BLaER1 treated with 17β-estradiol and CSF1 and Interleukin-3, amounts not matched to agents 10 nM and 100 nM (cell line): ENCODE measurements at regions not wholly inside any gene's neighbourhood (a gene's known extent, or its start where the extent isn't known, plus 50 kb on each side); places are given as distances from the start of the nearest gene placed in this dataset.

ENCODE experiments used
- H3K27ac ChIP-seq, 11 experiments: shearing (Covaris generic); formaldehyde crosslinking; 2 replicates each; pipeline ENCODE4 v1.8.1; 2022
- H3K27me3 ChIP-seq, 11 experiments: shearing (Covaris generic); formaldehyde crosslinking; 2 replicates each; pipeline ENCODE4 v1.8.1; 2022
- H3K36me3 ChIP-seq, 11 experiments: shearing (Covaris generic); formaldehyde crosslinking; 2 replicates each; pipeline ENCODE4 v1.8.1; 2022
- H3K4me1 ChIP-seq, 10 experiments: shearing (Covaris generic); formaldehyde crosslinking; 2 replicates each; pipeline ENCODE4 v1.8.1; 2022
- H3K4me2 ChIP-seq, 11 experiments: shearing (Covaris generic); formaldehyde crosslinking; 2 replicates each; pipeline ENCODE4 v1.8.1; 2022
- H3K4me3 ChIP-seq, 10 experiments: shearing (Covaris generic); formaldehyde crosslinking; 2 replicates each; pipeline ENCODE4 v1.8.1; 2022
- H3K9ac ChIP-seq, 11 experiments: shearing (Covaris generic); formaldehyde crosslinking; 2 replicates each; pipeline ENCODE4 v1.8.1; 2022
- H3K9me3 ChIP-seq, 11 experiments: shearing (Covaris generic); formaldehyde crosslinking; replicated peaks in 1 of 11; 2 replicates each; pipeline ENCODE4 v1.8.1; 2022
- H4K20me1 ChIP-seq, 11 experiments: shearing (Covaris generic); formaldehyde crosslinking; 2 replicates each; pipeline ENCODE4 v1.8.1; 2022
- Cebpa-rat ChIP-seq, 11 experiments: shearing (Covaris generic); IDR thresholded peaks; 2 replicates each; pipeline ENCODE4 v1.8.1; 2022

DNA sequence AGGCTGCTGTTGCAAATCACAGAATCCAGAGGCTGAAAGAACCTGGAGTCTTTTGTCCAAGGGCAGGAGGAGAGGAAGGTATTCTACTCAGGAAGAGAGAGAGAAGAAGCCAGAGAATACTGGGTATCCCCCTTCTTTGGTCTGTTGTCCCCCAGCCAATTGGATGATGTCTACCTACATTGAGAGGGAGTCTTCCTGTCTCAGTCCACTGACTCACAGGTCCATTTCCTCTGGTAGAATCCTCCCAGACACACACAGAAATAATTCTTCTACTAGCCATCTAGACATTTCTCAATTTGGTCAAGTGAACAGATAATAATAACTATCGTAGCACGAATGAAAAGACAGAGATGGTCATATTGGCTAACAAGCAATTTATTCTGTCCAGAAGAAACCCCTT, 416.4 kb upstream of the UBE2E3 start:
- TF ChIP-seq Cebpa-rat (IDR thresholded peaks at IDR 0.05), result no peak
- Histone ChIP-seq H3K9ac (no peak overlapping the region), H3K4me3 (no peak overlapping the region), H3K27me3 (no peaks in the 10 kb centered on the region), H3K4me1 (peaks cover 0 to 8% (median 2%) of the 10 kb centered on the region in 10 experiments; a peak in 8 of 20 replicates), H4K20me1 (no peaks in the 10 kb centered on the region), H3K27ac (no peak overlapping the region), H3K36me3 (no peaks in the 10 kb centered on the region), H3K4me2 (no peak overlapping the region), H3K9me3 (no peaks in the 10 kb centered on the region)

DNA sequence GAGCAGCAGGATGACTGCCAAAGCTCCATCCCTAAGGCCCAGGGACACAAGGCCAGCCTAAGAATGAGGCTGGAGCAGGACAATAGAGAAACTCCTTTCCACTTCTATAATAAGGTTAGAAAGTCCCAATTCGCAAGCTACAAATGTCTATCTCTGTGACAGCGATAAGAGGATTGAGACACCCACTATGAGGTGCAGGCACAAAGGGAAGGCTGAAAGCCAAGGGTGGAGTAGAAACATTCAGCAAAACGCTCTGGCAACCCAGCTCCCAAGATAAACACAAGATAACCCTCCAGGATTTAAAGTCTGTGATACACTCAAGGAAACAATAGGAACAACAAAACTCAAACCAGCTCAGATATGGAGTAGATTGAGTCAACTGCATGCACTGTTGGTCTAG, 418.0 kb upstream of the UBE2E3 start:
- Histone ChIP-seq H3K36me3 (no peaks in the 10 kb centered on the region), H4K20me1 (no peaks in the 10 kb centered on the region), H3K4me2 (no peak overlapping the region), H3K9me3 (no peaks in the 10 kb centered on the region), H3K9ac (no peak overlapping the region), H3K27me3 (no peaks in the 10 kb centered on the region), H3K4me1 (peaks cover 0 to 8% (median 2%) of the 10 kb centered on the region in 10 experiments; a peak in 8 of 20 replicates), H3K27ac (no peak overlapping the region), H3K4me3 (no peak overlapping the region)
- TF ChIP-seq Cebpa-rat (IDR thresholded peaks at IDR 0.05), result no peak

DNA sequence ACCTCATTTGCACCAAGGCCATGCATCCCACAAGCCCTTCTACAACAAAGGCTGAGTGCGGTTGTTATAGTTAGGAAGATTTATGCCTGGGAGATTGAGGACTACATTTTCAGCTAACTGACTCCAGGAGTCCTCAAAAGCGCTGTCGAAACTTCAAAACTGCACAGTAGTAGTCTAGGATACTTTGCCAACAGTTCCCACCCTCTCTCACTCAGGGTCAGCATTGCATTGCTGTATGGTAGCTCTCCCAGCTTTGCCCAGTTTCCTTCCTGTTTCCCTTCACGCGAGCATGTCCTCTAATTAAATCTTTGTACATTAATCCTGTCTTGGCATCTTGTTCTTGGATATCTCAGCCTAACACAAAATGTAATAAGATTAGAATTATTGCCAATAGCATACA, 420.6 kb upstream of the UBE2E3 start:
- TF ChIP-seq Cebpa-rat (IDR thresholded peaks at IDR 0.05), result no peak
- Histone ChIP-seq H3K9ac (no peak overlapping the region), H4K20me1 (no peaks in the 10 kb centered on the region)

DNA sequence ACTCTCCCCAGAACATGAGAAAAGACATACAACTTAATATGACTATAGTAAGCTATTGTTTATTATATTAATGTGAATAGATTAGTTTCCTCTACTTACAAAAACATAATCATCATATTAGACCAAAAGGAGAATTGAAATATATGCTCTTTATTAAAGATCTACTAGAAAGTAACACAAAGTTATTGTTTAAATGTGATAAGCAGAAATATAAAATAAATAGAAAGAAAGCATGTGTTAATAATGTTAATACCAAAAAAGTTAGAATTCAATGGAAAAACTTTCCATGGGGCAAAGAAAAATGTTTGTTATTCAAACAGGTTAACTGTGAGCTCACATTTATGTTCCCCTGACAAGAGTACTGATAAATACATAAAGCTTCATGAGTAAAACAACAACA, 421.4 kb upstream of the UBE2E3 start:
- H3K4me1 ChIP-seq, result peaks cover 0 to 8% (median 2%) of the 10 kb centered on the region in 10 experiments; a peak in 8 of 20 replicates
- H3K9me3 ChIP-seq, result peaks cover 0 to 9% (median 0%) of the 10 kb centered on the region in 11 experiments; a peak in 2 of 22 replicates
- H4K20me1 ChIP-seq, result no peaks in the 10 kb centered on the region

More for the DNA sequence above, 420.6 kb upstream of the UBE2E3 start:
- H3K36me3 ChIP-seq, result no peaks in the 10 kb centered on the region
- H3K27ac ChIP-seq, result no peak overlapping the region
- H3K9me3 ChIP-seq, result peaks cover 0 to 9% (median 0%) of the 10 kb centered on the region in 11 experiments; a peak in 2 of 22 replicates
- no peak overlapping the region for H3K4me3 ChIP-seq
- no peaks in the 10 kb centered on the region for H3K27me3 ChIP-seq
- H3K4me1 ChIP-seq, result peaks cover 0 to 8% (median 2%) of the 10 kb centered on the region in 10 experiments; a peak in 8 of 20 replicates
- H3K4me2 ChIP-seq, result peak overlapping the region in 5 of 11 experiments; percentile 23 to 49 (median 37); a peak in 8 of 22 replicates

DNA sequence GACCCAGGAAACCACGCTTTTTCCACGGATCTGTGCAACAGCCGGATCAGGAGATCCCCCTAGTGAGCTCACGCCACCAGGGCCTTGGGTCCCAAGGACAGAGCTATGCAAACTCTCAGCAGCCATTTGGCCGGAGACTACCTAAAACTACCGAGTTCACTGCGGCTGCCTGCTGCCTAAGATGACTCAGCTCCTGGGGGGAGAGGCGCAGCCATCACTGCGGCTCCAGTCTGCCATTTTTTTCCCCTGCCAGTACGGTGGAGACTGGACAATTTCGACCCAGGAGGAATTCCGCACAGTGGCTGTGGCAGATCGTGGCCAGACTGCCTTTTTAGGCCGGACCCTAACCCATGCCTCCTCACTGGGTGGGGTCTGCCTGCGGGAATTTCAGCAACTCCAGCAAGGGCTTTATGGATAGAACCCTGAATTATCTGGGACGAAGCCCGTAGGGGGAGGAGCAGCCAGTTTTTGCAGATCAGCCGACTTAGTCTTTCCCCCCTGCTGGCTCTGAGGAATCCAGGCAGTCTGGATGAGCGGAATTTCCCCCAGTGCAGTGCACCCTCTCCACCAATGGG, 424.9 kb upstream of the UBE2E3 start:
- no peak for TF ChIP-seq Cebpa-rat (IDR thresholded peaks at IDR 0.05)

More for the DNA sequence above, 421.4 kb upstream of the UBE2E3 start:
- no peak overlapping the region for H3K9ac ChIP-seq
- H3K27ac ChIP-seq, result no peak overlapping the region
- no peaks in the 10 kb centered on the region for H3K36me3 ChIP-seq
- no peaks in the 10 kb centered on the region for H3K27me3 ChIP-seq
- H3K4me2 ChIP-seq, result no peak overlapping the region
- no peak overlapping the region for H3K4me3 ChIP-seq
- TF ChIP-seq Cebpa-rat (IDR thresholded peaks at IDR 0.05), result no peak

DNA sequence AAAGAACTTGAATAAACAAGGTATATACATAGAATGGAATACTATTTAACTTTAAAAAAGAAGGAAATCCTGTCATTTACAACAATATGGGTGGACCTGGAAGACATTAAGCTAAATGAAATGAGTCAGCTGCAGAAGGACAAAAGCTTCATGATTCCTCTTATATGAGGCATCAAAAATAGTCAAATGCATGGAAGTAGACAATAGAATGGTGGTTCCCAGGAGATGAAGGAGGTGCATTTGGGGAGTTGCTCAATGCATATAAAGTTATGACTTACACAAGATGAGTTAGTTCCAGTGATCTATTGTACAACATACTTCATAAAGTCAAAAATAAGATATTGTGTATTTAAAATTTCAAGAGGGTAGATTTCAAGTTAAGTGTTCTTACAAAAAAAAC, 426.1 kb upstream of the UBE2E3 start:
- H3K9ac ChIP-seq, result no peak overlapping the region
- H3K27me3 ChIP-seq, result no peaks in the 10 kb centered on the region
- no peak overlapping the region for H3K4me2 ChIP-seq
- no peaks in the 10 kb centered on the region for H3K4me1 ChIP-seq
- no peaks in the 10 kb centered on the region for H3K36me3 ChIP-seq
- no peak for TF ChIP-seq Cebpa-rat (IDR thresholded peaks at IDR 0.05)
- H3K4me3 ChIP-seq, result no peak overlapping the region
- H3K9me3 ChIP-seq, result peaks cover 0 to 9% (median 0%) of the 10 kb centered on the region in 11 experiments; a peak in 2 of 22 replicates
- no peak overlapping the region for H3K27ac ChIP-seq
- no peaks in the 10 kb centered on the region for H4K20me1 ChIP-seq

More for the DNA sequence above, 424.9 kb upstream of the UBE2E3 start:
- H3K4me1 ChIP-seq, result peaks cover 0 to 8% (median 2%) of the 10 kb centered on the region in 10 experiments; a peak in 8 of 20 replicates
- H3K27me3 ChIP-seq, result no peaks in the 10 kb centered on the region
- no peaks in the 10 kb centered on the region for H3K36me3 ChIP-seq
- H3K9ac ChIP-seq, result no peak overlapping the region
- H3K4me3 ChIP-seq, result no peak overlapping the region
- peaks cover 0 to 9% (median 0%) of the 10 kb centered on the region in 11 experiments; a peak in 2 of 22 replicates for H3K9me3 ChIP-seq
- no peak overlapping the region for H3K27ac ChIP-seq
- H4K20me1 ChIP-seq, result no peaks in the 10 kb centered on the region
- no peak overlapping the region for H3K4me2 ChIP-seq

DNA sequence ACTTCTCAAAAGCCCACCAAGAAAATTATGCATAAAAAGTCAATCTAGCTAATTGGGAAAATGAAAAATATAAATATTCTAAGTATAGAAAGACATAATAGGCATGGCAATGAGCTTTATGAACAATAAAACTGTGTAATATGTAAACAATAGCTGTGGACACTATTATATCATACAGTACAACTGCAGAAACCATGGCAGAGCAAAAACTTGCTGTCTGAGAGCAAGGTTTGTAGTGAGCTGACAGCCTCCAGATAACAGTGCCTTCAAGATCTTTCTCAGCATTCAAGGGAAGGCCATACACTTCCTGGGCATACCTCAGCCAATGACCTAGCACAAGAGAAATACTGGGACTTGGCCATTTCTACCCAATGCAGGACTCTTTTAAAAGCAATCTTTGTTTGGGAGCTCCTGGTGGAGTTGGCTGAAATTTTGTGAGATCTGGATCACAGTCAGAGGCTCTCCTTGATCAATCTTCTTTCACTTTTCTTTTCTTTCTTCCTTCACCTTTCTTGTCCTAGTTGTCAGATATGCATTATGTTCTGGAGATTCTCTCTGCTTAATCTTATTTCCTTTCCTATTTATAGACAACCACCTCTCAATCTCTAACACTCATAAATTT, 427.2 kb upstream of the UBE2E3 start:
- H3K36me3 ChIP-seq, result no peaks in the 10 kb centered on the region
- no peaks in the 10 kb centered on the region for H4K20me1 ChIP-seq
- TF ChIP-seq Cebpa-rat (IDR thresholded peaks at IDR 0.05), result no peak
- no peaks in the 10 kb centered on the region for H3K27me3 ChIP-seq
- H3K9ac ChIP-seq, result no peak overlapping the region
- H3K27ac ChIP-seq, result no peak overlapping the region
- no peak overlapping the region for H3K4me3 ChIP-seq
- H3K9me3 ChIP-seq, result peaks cover 0 to 9% (median 0%) of the 10 kb centered on the region in 11 experiments; a peak in 2 of 22 replicates
- H3K4me1 ChIP-seq, result no peaks in the 10 kb centered on the region
- H3K4me2 ChIP-seq, result no peak overlapping the region

DNA sequence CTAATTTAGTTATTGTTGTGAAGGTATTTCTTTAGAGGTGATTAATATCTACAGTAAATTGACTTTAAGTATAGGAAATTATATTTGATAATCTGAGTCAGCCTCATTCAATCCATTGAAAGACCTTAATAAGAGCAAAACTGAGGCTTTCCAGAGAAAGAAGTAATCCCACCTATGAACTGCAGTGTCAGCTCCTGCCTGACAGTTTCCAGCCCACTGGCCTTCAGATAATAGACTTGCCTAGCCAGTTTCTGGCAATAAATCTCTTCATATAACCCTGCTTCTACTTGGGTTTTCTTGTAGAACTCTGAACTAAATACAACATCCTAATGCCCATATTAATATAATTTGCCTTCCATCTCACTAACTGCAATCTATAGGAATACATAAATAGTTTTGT, 437.9 kb upstream of the UBE2E3 start:
- H3K36me3 ChIP-seq, result no peaks in the 10 kb centered on the region
- H4K20me1 ChIP-seq, result no peaks in the 10 kb centered on the region
- no peaks in the 10 kb centered on the region for H3K27me3 ChIP-seq
- no peak overlapping the region for H3K4me3 ChIP-seq
- peaks cover 0 to 50% (median 26%) of the 10 kb centered on the region in 10 experiments; a peak in 14 of 20 replicates for H3K4me1 ChIP-seq
- H3K9ac ChIP-seq, result no peak overlapping the region
- no peak overlapping the region for H3K27ac ChIP-seq
- H3K9me3 ChIP-seq, result peaks cover 0 to 35% (median 0%) of the 10 kb centered on the region in 11 experiments; a peak in 7 of 22 replicates
- H3K4me2 ChIP-seq, result no peak overlapping the region
- no peak for TF ChIP-seq Cebpa-rat (IDR thresholded peaks at IDR 0.05)

DNA sequence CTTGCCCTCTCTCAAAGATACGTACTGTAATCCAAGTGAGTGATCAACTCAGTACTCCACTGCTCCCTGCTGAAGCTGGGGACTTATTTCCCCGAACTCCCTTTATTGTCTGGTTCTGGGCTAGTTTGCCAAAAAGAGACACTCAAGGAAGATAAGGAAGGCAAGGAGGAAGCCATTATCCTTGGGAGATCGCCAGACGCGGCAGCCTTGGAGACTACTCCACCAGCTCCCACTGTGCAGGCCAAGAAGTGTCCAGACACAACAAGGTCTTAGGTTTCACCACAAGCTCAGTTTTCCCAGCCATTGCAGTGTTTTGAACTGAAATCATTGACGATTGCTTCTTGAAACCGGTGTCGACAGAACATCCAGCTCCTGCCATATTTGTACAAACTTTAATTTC, 439.6 kb upstream of the UBE2E3 start:
- TF ChIP-seq Cebpa-rat (IDR thresholded peaks at IDR 0.05), result no peak
- Histone ChIP-seq H3K4me1 (peaks cover 0 to 54% (median 26%) of the 10 kb centered on the region in 10 experiments; a peak in 14 of 20 replicates), H3K4me3 (no peak overlapping the region), H3K9ac (peak overlapping the region in 2 of 11 experiments; percentile 8 to 52; a peak in 2 of 22 replicates), H3K27me3 (no peaks in the 10 kb centered on the region), H3K9me3 (peaks cover 0 to 30% (median 0%) of the 10 kb centered on the region in 11 experiments; a peak in 7 of 22 replicates), H3K27ac (peak overlapping the region in 7 of 11 experiments; percentile 7 to 85 (median 79); a peak in 14 of 22 replicates), H3K36me3 (no peaks in the 10 kb centered on the region), H4K20me1 (no peaks in the 10 kb centered on the region), H3K4me2 (peak overlapping the region in 5 of 11 experiments; percentile 48 to 67 (median 64); a peak in 10 of 22 replicates)
